Ovary (tissue), 3 donors: ENCODE measurements at regions not wholly inside any gene's neighbourhood (a gene's known extent, or its start where the extent isn't known, plus 50 kb on each side); places are given as distances from the start of the nearest gene placed in this dataset.

ENCODE experiments used
- EP300 ChIP-seq: sonication (generic); formaldehyde crosslinking; IDR thresholded peaks from one replicate; pipeline ENCODE4 v1.6.1; 2017; ENCODE audit warnings: antibody characterized with exemption
- POLR2A ChIP-seq: fragments of 450-650 bp; IDR thresholded peaks from one replicate; pipeline ENCODE4 v1.6.1; 2017; ENCODE audit warnings: antibody characterized with exemption, mild to moderate bottlenecking, moderate library complexity
- TF ChIP-seq, protein P1 (sequence below), 3 donors: fragments of 450-650 bp in 2 of 3; fragments of 200-600 bp in 1 of 3; IDR thresholded peaks; one replicate each; pipeline versions ENCODE4 v1.5.1 to v1.8.0; 2016 to 2022; ENCODE audit warnings: antibody characterized with exemption in 3 of 3, mild to moderate bottlenecking in 1 of 3
- donor health status: DM: no; HTN: no; CAD: no.

- TF ChIP-seq, protein P1, sequence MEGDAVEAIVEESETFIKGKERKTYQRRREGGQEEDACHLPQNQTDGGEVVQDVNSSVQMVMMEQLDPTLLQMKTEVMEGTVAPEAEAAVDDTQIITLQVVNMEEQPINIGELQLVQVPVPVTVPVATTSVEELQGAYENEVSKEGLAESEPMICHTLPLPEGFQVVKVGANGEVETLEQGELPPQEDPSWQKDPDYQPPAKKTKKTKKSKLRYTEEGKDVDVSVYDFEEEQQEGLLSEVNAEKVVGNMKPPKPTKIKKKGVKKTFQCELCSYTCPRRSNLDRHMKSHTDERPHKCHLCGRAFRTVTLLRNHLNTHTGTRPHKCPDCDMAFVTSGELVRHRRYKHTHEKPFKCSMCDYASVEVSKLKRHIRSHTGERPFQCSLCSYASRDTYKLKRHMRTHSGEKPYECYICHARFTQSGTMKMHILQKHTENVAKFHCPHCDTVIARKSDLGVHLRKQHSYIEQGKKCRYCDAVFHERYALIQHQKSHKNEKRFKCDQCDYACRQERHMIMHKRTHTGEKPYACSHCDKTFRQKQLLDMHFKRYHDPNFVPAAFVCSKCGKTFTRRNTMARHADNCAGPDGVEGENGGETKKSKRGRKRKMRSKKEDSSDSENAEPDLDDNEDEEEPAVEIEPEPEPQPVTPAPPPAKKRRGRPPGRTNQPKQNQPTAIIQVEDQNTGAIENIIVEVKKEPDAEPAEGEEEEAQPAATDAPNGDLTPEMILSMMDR (IDR thresholded peaks at IDR 0.05): no peak
- no peak for TF ChIP-seq POLR2A
- TF ChIP-seq EP300: no peak
These were observed 63.6 kb downstream of the MAF start for GRCh38 chr16:79536958-79537357.
